ENCODE measurements at regions not wholly inside any gene's neighbourhood (a gene's known extent, or its start where the extent isn't known, plus 50 kb on each side); places are given as distances from the start of the nearest gene placed in this dataset.
A peak's percentile ranks its signal among the peaks of the same experiment; 100 is the strongest.
"Not testable (repeated sequence)": the region's sequence is repeated elsewhere in the genome, so short reads cannot be mapped to it uniquely, and the experiment has no call there.

DNA sequence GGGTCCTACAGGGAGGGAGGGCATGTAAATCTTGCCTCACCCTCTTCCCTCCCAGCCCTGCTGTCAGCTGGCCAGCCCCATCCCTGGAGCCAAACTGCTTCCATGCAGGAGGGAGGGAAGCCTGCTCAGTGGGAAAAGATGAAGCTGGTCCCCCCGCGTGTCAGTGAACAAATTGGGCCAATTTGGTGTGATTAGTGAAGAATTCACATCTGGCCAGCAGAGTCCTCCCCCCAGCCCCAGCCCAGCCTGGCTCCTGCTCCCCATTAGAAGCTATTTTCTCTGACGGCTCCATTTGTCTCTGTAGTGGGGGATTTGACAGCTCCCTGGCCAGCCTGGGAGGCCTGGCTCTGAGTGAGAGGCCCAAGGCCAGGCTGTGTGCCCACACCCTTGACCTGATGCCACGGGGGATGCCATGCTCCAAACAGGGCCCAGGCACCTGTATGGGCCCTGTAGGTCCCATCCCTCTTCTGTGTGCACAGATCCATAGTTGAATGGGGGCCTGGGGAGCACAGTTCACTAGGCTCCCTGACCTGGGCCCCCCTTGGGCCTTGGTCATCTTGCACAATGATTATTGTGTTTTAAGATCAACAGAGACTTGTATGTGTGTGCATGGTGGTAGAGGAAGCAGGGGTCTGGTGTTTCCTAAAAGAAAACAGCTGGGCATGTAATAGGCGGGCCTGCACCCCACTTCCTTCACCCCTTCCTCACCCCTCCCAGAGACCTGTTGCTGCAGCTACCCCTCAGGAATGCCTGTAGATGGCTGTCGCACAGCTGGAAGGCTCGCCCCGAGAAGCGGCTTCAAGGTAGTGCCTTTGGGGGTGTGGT lies 50.7 kb upstream of the TAC4 start:
- DNase-seq (ENCODE audit: low read depth in 2 of 2) = no peak

DNA sequence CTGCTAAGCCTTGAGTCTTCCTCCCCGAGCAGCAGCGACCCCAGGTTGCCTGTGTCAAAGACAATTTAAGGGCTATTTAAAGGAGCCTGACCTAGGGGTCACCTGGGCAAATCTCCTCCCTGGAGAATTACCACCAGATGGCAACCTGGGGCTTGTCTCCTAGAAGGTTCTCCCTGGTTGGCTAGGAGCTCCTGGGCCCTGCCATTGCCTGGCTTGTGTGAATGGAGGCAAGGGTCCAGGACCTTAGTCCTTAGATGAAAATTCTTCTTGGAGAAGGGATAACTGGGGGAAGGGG lies 51.3 kb upstream of the TAC4 start:
- DNase-seq (ENCODE audit: low read depth in 2 of 2) = no peak

DNA sequence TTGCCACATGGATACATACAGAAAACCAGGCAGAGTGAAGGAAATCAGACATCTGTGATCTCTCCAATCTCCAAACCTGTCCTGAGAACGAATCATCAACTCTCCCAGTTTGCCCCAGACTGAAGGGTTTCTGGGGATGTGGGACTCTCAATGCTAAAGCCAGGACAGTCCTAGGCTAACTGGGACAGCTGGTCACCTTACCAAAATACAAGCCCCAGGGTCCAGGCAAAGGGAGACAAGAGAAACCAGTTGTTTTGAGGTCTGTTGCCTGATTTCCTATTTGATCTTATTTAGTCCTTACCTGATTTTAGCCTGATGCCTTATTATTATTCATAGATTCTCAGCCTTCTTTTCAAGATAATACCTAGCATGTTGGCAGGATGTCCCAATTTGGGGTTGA lies 51.7 kb upstream of the TAC4 start:
- no peak for DNase-seq (ENCODE audit: low read depth in 2 of 2)

DNA sequence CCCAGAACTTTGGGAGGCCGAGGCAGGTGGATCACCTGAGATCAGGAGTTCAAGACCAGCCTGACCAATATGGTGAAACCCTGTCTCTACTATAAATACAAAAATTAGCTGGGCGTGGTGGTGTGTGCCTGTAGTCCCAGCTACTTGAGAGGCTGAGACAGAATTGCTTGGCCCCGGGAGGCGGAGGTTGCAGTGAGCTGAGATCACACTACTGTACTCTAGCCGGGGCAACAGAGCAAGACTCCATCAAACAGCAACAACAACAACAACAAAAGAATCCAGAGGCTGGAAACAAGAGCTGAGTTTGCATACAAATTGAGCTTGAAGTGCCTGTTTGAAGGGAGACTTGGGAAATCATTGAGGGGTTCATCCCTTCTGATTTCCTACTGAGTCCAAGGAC lies 52.9 kb upstream of the TAC4 start:
- DNase-seq (ENCODE audit: low read depth in 2 of 2) = not testable (repeated sequence)

DNA sequence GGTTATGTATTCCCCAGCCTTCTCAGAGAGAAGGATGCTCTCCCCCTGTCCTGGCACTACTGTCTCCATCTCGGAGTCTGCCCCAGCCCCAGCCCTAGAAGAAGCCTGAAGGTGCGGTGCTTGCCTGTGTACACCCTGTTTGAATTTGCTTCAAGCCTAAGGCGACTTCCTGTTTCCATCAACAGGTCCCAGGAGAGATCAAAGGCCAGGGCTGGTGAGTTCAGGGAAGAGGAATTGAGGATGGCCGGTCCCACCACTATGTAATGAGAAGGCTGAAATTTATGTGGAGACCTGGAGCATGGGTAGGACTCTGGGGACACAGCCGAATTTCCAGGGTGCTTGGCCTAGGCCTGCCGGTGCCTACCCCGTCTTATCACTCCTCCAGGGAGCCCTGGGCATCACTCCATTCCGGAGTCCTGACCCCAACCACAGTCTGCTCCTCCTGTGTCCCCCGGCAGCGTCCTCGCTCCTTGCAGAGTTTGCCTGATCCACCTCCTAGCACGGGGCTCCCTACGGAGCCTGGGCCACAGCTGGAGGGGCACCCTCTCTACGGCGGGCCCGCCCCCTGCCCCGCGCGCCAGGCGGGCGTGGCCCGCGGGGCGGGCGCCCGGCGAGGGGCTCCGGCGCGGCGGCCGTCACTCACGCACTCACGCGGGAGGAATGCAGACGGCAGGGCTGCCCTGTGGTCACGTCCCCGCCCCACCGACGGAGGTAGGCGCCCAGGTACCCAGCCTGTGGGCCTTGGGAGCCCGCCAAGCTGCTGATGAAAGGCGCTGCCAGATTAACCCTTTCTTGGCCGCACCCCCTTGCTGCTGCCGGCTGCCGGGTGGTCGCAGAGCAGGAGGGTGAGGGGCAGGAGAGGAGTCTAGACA lies 53.8 kb upstream of the TAC4 start:
- DNase-seq (ENCODE audit: low read depth in 2 of 2) = no peak

DNA sequence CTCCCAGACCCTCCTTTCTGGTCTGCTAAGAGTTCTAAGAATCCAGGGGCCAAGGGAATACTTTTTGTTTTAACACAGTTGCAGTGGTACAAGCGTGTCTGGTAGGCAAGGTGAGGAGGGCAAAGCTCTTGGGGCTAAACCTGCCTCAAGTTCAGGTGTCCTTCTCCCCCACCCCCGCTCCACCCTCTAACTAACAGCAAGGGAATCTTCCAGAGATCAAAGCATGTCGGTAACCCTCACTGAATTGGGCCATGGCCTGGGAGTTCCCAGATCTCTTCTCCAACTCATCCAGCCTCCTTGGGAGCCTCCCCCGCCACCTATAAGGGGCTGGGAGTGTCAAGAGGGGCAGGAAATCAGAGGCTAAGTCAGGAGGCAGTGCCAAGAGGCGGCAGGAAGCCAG lies 55.7 kb upstream of the TAC4 start:
- no peak for DNase-seq (ENCODE audit: low read depth in 2 of 2)

DNA sequence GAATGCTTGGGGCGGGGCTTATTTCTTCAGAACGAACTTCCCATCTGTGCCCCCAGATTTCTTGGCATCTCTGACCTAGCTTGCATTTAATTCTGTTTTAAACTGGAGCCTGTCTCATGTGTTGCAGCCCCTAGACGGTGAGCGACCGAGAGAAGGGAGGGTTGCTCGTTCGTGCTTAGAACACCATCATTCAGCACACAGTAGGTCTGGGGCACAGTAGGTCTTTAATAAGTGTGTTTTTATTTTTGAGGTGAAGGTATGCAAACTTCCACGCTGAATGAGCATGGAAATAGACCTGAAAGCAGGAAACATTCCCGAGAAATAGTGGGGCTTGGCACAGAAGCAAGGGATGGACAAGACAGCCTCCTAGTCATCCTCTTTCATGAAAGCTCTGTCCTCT lies 57.0 kb upstream of the TAC4 start:
- DNase-seq (ENCODE audit: low read depth in 2 of 2) = no peak

DNA sequence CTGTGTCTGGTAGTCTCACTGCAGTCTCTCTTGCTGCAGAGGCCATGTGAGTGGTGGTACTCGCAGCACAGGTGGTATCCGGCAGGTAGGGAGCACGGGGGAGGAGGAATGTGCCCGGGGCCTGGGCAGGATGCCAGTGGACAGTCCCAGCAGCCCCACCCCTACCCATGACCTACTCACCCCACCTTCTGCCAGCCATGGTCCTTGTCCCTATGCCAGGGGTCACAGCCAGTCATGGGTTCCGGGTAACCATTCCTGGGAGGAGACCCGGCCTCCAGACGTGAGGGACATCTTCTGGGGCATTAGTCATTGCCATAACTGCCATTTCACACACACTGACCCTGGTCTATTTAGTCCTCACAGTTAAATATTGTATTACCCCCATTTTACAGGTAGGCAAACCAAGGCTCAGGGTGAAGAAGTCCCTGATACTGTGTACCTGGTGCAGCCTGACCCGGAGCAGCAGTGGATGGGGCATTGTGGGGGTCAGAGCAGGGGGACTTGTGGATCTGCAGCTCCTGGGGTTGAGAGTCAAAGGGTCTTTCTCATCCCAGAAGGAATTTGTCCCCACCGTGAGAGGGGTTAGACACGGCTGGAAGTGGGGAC lies 58.8 kb upstream of the TAC4 start:
- DNase-seq (ENCODE audit: low read depth in 2 of 2) = no peak

DNA sequence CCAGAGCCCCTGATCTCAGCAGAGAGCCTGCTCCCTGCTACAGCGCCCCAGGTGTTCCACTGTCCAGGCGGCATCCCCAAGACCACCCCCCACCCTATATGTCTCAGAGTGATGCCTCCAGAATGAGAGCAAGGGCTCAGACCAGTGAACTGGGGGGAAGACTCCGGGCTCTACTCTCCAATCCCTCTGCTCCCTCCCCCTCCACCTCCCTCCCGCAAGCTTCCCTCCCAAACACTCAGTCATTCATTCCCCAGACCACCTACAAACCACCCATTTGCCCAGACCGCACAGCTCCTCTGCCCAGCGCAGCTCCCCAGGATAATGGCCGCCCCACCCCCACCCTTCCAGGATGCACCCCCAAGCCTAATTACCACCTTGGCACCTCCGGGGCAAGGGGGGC lies 59.4 kb upstream of the TAC4 start:
- DNase-seq (ENCODE audit: low read depth in 2 of 2) = no peak

DNA sequence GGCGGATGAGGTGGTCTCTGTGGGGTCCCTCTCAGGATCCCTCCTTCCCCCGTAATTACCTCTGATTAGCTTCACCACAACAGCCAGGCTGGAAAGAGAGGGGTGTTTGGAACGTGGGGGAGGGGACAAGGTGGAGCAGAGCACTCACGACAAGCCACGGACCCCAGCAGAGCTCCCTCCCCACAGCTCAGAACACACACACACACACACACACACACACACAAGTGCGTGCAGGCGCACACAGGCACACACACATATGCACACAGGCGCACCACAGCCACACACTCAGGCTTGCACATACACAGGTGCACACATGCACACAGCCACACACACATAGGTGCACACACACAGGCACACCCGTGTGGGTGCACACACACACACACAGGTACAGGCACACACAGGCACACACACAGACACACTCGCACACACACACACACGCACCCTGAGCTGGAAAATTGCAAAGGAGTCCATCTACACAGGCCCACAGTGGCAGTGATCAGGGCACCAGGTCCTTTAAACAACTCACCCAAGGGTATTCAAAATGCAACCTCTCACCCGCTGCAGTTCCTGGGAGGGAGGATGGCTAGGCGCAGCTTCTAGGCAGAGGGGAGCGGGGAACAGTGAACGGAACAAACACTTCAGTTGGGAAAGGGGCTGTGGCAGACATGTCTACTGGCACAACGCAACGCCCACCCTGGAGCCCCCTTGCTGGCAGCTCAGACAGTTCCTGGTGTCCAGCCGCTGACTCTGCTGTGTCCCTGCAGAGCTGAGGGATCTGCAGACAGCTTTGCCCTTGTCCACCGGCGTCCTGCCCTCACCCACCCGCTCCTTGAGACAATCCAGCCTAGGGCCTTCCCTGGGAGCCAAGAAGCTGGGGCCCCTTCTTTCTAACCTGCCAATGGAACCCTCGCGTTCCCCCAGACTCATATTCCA lies 59.9 kb upstream of the DLX4 start:
- no peak for DNase-seq (ENCODE audit: low read depth in 2 of 2)

DNA sequence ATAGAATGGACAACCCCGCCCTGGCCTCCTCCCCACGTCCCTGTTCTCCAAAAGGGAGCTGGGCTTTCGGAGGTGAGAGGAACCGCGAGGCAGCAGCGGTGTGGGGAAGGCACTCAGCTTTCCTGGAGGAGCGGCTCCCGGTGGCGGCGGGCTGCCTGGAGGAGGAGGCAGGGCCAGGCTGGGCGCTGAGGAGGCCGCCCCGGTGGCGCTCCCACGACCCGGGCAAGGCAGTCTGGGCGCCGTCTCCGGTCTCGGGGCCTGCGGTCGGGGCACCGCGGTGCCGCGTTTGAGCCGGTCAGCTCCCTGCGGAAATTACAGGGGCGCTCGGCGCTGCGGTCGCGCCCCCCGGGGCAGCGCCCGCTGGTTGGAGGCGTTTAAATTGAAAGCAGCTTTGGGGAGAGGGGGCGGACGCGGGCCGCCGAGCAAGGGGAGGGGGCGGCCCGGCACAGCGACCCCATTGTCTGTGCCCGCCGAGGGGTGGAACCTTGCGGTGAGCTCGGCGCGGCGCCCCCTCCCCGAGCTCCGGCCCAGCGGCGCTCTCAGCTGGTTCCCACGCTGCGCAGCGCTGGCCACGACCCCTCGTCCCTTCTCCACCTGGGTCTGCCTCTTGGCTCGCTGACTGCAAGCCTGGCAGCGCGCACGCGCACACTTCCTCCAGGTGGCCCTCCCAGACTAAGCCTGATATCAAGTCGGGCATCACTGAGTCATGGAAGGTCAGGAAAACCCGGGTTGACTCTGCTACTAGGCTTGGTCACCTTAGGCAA lies 58.7 kb upstream of the DLX4 start:
- DNase-seq (ENCODE audit: low read depth in 2 of 2) = peak; percentile 9 to 26

DNA sequence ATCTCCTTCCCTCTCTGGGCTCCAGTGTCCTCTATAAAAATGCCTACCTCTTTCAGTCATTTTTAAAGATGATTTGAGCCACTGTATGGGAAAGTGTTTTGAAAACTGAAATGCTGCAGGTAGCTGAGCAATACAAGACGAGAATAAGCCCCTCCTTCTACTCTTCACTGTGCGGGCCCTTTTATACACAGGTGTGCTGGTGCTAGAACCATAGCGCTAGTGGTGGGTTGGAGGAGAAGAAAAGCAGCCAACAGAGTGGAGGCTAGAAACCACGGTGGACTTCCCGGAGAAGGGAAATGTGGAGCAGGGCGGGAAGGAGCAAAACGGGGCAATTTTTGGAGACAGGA lies 58.2 kb upstream of the DLX4 start:
- no peak for DNase-seq (ENCODE audit: low read depth in 2 of 2)

DNA sequence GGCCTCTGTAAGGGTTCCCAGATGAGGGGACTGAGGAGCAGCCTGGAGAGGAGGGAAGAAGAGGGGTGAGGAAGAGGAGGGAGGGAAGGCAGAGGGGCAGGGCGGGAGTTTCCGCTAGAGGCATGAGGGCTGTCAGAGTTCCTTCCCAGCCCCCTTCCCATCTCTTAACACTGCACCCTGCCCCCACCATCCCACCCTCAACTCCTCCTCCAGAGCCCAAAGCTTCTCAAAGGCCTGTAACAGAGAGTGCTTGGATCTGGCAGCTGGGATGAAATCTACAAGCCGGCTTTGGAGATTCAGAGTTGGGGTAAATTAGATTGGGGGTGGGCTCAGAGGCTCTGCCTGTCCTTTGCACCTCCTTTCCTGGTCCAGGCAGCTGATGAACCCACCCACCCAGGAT lies 57.3 kb upstream of the DLX4 start:
- no peak for DNase-seq (ENCODE audit: low read depth in 2 of 2)

DNA sequence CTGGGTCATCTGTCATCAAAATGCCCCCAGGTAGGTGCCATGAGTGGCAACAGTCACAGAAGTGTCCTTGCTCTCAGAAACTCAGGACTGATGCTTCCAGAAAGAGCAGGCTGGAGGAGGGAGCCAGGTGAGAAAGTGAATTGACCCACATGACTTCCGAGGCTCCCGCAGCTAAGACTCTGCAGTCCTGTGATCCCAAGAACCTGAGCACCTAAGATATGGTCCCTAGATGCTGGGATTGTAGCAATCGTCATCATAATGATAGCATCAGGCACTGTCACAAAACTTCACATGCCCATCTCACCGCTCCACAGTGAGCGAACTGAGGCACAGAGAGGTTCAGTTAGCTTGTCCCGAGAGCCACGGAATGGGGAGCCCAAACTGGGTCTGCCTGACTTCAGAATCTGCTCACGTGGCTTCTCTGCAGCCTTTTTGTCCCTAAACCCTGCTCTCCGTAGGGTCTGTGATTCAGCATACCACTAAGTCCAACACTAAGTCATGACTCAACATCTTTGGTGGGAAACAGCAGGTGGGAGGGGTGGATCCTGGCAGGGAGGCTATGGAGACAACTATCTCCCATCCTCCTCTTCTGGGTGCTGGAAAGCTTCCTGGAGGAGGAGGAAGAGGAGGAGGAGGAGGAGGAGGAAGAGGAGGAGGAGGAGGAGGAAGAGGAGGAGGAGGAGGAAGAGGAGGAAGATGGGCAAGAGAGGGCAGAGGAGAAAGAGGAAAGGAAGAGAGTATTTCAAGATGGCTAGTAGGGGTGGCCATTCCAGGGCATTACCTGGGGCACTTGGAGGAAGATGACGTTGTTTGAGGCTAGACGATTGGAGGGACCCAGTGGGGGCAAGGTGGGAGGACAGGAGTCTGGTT lies 55.5 kb upstream of the DLX4 start:
- DNase-seq (ENCODE audit: low read depth in 2 of 2) = no peak

DNA sequence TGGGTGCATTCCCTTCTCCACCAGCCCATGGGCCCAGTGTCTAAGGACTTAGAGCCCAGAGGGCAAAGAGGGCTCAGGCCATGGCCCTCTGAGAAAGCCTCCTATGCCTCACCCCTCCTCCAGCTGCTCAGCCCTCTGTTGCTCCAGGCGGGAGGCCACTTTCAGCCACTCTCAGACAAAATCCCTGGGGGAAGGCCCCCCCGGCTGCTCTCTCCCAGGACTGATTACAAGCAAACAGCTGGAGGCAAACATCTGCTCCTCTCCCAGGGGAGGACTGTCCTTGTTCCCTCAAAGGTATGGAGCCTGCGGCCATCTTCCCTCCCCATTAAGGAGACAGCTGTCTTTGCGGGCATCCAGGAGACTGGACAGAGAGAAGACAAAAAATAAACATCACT lies 54.9 kb upstream of the DLX4 start:
- DNase-seq (ENCODE audit: low read depth in 2 of 2) = no peak

DNA sequence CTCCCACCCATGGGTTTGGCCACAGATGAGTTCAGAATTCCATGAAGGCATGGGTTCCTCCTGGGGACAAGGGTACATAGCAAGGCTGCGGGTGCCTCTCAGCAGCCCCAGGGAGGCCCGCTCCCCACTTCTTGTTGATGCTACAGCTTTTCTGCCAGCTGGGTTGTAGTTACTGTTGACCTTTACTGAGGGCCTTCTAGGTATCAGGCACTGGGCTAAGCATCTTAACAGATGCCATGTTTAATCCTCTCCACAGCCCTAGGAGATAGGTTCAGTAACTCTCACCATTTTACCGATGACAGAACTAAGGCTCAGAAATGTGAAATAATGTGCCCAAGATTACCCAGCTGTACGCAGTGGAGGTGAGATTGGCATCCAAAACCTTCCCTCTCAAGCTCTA lies 54.3 kb upstream of the DLX4 start:
- DNase-seq (ENCODE audit: low read depth in 2 of 2) = no peak

DNA sequence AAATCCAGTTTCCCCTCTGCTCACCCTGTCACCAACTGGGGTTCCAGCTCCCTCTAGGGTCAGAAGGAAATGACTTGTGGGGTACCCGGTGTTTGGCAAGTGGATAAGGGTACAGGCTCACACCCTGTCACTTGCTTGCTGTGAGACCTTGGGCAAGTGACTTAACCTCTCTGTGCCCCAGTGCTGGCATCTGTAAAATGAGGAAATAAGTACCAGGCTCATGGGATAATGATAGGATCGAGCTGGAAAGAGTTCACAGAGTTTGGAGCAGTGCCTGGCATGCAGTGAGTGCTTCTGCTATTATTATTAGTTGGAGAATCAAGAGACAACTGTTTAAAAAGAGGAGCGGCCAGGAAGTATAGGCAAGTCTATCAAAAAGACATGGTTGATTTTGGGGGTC lies 53.7 kb upstream of the DLX4 start:
- DNase-seq (ENCODE audit: low read depth in 2 of 2) = no peak

DNA sequence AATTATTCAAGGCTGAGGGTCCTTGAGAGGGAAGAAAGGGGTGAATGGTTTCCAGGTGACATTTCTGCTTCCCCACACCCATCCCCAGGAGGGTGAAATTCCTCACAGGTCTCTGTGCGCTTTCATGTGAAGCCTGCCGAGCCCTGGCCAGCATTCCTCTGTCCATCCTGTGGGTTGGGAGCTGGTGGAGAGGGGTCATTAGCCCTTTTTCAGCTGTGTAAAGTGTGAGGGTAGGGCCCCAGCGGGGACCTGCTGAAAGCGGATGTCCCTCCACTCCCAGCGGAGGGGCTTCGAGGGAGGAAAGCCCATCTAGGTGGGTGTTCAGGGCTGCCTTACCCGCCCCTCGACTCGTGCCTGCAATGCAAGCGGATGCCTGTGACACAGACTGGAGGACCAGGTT lies 53.3 kb upstream of the DLX4 start:
- no peak for DNase-seq (ENCODE audit: low read depth in 2 of 2)

DNA sequence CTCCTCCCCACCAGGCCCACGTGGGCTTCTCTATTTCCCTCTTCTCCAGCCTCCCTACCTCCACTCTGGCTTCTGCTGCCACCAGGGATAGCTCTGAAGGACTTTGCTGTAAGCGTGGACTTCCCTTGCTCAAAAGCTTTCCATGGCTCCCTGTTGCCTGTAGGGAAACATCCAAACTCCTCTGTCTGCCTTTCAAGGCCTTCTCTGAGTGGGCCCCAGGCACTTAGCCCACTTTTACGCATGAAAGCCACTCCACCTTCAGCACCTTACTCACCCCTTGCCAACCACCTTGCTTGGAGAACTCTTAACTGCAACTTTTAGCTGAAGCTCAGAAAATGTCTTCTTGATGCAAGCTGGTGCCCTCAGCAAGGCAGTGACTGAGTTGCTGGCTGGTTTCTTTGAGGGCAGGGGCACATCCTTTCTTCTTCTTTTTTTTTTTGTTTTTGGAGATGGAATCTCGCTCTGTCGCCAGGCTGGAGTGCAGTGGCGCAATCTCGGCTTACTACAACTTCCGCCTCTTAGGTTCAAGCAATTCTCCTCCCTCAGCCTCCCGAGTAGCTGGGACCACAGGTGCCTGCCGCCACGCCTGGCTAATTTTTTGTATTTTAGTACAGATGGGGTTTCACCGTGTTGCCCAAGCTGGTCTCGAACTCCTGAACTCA lies 52.0 kb upstream of the DLX4 start:
- DNase-seq (ENCODE audit: low read depth in 2 of 2) = no peak

DNA sequence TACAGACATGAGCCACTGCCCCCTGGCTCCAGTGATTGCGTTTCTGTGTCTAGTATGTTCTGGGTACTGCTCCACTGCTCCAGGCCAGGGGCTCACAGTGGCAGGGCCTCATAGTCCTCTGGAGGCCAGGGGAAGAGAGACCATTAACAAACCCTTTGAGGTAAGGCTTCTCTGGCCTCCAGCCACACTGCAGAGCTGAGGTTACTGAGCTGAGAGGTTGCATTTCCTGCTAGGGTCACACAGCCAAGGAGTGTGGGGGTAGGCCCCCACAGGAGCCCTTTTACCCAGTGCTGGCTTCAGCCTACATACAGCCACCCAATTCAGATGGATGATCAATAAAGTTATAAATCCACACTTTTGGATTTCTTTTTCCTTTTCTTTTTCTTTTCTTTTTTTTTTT lies 50.4 kb upstream of the DLX4 start:
- no peak for DNase-seq (ENCODE audit: low read depth in 2 of 2)

All from stimulated activated CD8-positive, alpha-beta memory T cell treated with anti-CD3 and anti-CD28 coated beads, Interleukin-2, amount 100 ng/mL, for 48 hours (primary cell).